Uterus (tissue), 2 donors: ENCODE measurements at regions not wholly inside any gene's neighbourhood (a gene's known extent, or its start where the extent isn't known, plus 50 kb on each side); places are given as distances from the start of the nearest gene placed in this dataset.
"Not testable (repeated sequence)": the region's sequence is repeated elsewhere in the genome, so short reads cannot be mapped to it uniquely, and the experiment has no call there.

ENCODE experiments used
- CTCF ChIP-seq, 4 experiments: fragments of 200-600 bp in 2 of 4; fragments of 450-650 bp in 2 of 4; sonication (generic) in 2 of 4; IDR thresholded peaks; one replicate each; pipeline ENCODE4 v1.5.1; 2016 to 2019; ENCODE audit warnings: antibody characterized with exemption in 4 of 4, mild to moderate bottlenecking in 2 of 4, moderate library complexity in 1 of 4
- POLR2A ChIP-seq, 2 donors: fragments of 450-650 bp; IDR thresholded peaks; one replicate each; pipeline ENCODE4 v1.6.1; 2016; ENCODE audit warnings: antibody characterized with exemption in 2 of 2, mild to moderate bottlenecking in 1 of 2, moderate library complexity in 1 of 2

- not testable (repeated sequence) for TF ChIP-seq CTCF, POLR2A (IDR thresholded peaks at IDR 0.05)
These were observed 297.6 kb upstream of the WSB1 start for GRCh38 chr17:26996146-26996916.
